HG03064 (cell line): ENCODE measurements at regions not wholly inside any gene's neighbourhood (a gene's known extent, or its start where the extent isn't known, plus 50 kb on each side); places are given as distances from the start of the nearest gene placed in this dataset.
"Not testable (repeated sequence)": the region's sequence is repeated elsewhere in the genome, so short reads cannot be mapped to it uniquely, and the experiment has no call there.

Experiments
- ATAC-seq: cut with Tn5 transposase; IDR thresholded peaks from one replicate; pipeline ENCODE4 v1.9.1; 2021; ENCODE audit warnings: low read depth; ENCODE audit not compliant: unreplicated experiment

DNA sequence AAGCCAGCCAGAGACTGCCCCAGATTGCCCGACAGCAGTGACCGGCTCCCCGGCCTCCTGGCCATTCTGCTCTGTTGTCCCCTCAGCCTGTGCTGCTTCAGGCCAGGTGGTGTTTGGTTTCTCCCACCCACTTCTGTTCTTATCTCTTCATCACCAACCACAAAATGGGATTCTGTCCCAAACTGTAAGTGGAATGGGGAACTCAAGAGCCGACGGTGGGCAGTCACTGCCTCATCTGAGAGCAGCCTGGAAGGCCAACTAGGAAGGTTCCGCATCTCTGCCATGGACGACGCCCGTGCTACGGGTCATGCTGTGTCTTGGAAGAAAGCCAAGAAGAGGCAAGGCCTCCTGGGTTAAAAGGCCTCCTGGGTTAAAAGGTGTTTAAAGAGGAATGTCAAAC lies 219.0 kb upstream of the PIK3R1 start:
- no peak for ATAC-seq

DNA sequence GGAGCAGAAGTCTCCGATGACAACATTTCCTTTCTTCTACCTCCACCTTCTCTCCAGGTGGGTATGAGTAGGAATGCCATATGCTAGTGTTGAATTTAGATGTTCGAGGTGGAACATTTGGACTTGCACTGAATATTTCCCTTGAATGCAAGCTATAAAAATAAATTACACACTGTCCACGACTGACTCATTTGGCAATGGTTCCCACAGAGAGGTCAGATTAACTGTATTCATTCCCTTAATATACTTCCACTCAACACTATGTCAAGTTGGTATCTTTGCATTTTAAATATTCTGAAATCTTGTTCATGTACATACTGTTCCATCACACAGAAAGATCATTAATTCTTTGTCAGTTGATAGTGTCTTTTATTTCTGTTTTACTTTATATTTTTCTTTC lies 222.6 kb upstream of the PIK3R1 start:
- ATAC-seq: no peak

DNA sequence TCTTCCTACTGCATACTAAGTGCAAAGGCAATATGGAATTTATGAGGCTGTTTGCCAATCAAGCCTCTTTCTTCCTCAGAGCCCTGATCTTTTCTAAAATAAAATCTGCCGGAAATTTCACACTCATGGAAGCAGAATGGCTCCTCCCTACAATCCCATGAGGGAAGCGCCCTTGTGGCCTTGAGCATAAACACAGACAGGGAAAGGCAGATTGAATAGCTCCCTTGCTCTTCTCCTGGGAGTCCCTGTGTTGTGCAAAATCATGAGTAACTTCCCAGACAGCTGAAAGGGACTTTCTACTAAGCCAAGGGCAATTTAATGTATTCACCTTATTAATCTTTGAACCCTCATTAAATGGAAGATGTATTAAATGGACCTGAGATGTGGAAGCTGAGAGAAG lies 226.1 kb upstream of the PIK3R1 start:
- ATAC-seq: no peak

- no peak for ATAC-seq
Observed at GRCh38 chr5:67986761-67987160, 228.8 kb upstream of the PIK3R1 start.

DNA sequence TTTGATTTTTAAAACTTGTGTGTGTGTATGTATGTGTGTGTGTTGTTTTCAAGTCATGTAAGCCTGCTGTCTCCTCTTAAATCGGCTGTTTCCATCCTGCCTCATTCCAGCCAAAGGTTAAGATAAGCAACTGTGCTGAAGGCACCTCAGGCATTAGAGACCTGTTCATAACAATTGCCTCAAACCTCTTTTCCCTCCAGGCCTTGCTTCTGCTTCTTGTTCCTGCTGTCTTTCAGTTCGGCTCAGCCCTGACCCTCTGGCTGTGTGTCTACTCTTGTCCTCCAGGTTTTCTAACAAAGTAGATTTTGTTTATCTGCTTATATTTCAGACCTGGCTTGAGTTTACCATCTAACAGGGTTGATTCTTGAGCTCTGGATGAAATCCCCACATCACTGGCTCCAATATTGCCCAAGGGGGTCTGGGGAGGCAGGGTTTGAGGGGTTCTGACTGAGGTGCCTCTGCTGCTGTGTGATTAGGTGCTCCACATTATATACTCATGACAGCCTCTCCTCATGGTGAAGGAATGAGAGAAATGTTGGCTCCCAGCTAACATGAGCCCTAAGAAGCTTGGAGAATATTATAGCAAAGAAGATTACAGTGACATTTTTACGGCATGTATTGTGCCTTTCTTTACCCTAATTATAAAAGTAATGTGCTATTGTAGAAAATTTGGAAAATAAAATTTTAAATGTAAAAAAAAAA lies 229.7 kb upstream of the PIK3R1 start:
- no peak for ATAC-seq

GRCh38 chr5:67984546-67984945 lies 231.0 kb upstream of the PIK3R1 start:
- ATAC-seq: no peak

DNA sequence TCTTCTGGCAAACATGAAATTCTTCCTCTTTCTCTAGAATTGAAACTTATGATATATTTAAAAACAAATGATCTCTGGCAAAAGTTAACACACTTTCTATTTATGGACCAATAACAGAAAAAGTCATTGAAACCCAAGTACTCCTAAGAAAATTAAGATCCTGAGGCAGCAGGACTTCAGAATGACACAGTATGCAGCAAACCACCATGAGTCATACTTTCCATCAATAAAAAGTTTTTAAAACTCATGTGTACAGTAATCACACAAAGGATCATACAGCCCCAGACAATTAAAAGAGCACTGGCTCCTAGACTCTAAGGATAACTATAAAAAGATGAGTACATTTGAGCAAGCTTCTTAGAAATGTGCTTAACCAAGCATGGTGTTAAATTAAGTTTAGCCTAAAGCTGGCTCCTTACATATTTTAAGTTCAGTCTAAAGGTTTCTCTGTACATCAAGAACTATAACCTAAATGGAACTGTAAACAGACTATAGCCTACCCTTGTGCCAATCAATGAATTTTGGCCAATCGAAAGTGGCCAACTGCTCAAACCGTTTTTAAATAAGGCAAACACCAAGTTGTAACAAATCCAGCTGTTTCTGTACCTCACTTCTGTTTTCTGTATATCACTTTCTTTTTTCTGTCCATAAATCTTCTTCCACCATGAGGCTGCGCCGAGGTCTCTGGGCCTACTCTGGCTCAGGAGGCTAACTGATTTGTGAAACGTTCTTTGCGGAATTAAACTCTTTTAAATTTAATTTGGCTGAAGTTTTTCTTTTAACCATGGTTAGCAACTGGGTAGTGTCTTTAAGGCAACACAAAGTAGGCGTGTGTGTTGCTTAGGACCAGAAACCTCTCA lies 232.1 kb upstream of the PIK3R1 start:
- no peak for ATAC-seq

- ATAC-seq: not testable (repeated sequence)
Observed at GRCh38 chr5:67982160-67982559, 233.4 kb upstream of the PIK3R1 start.

GRCh38 chr5:67978171-67978570 lies 237.4 kb upstream of the PIK3R1 start:
- no peak for ATAC-seq

- ATAC-seq: no peak
Observed at GRCh38 chr5:67976891-67977601, 238.5 kb upstream of the PIK3R1 start.

- no peak for ATAC-seq
Observed at GRCh38 chr5:67976181-67976580, 239.4 kb upstream of the PIK3R1 start.

DNA sequence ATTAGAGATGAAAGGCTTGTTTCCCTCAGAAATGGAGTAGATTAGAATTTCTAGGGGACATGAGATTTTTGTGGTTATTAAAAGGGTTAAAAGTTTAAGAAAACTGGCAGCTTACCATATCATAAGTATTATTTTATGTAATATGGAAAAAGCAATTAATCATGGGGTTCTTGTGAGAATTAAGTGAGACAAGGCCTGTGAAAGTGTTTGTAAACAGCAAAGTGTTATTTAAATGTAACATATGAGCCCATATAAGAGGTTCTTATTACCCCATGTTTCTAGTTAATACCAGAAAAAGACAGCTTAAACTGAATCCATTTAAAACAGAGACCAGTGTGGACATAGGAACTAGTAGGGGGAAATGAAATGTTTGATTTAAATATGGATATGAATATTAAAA lies 241.1 kb upstream of the PIK3R1 start:
- ATAC-seq: no peak

GRCh38 chr5:67974054-67974453 lies 241.5 kb upstream of the PIK3R1 start:
- ATAC-seq: no peak

- ATAC-seq: no peak
Observed at GRCh38 chr5:67971971-67972821, 243.4 kb upstream of the PIK3R1 start.

- no peak for ATAC-seq
Observed at GRCh38 chr5:67971223-67971830, 244.2 kb upstream of the PIK3R1 start.

- no peak for ATAC-seq
Observed at GRCh38 chr5:67969631-67970030, 245.9 kb upstream of the PIK3R1 start.

DNA sequence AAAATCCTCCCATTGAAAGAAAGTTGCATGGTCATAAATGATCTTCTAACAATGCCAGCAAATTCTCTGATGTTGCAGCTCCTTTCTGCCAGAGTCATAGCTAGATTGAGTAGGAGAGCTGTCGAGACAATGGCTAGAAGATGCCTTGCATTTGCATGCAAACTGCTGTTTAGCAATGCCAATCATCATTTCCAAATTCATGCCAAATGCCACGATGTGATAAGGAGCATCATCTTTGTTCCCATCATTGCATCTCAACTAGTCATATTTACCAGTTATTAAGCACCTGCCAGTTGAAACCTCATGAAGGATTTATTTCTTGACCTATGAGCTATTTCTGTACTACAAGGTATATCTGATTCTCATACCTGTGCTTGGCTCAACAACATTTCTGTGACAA lies 246.4 kb upstream of the PIK3R1 start:
- no peak for ATAC-seq

GRCh38 chr5:67966712-67967111 lies 248.8 kb upstream of the PIK3R1 start:
- no peak for ATAC-seq

- ATAC-seq: no peak
Observed at GRCh38 chr5:67964619-67965018, 250.9 kb upstream of the PIK3R1 start.
